ENCODE measurements at regions not wholly inside any gene's neighbourhood (a gene's known extent, or its start where the extent isn't known, plus 50 kb on each side); places are given as distances from the start of the nearest gene placed in this dataset.

- no peak for DNase-seq (ENCODE audit: low read depth)
- no peak for TF ChIP-seq CTCF (conservative IDR thresholded peaks at IDR 0.05; ENCODE audit: low read depth, low read length)
- no peak overlapping the region for H3K4me3 ChIP-seq (ENCODE audit: low read depth, low read length)
These were observed 782.8 kb upstream of the ACVR2A start for GRCh38 chr2:147062073-147062472.

DNA sequence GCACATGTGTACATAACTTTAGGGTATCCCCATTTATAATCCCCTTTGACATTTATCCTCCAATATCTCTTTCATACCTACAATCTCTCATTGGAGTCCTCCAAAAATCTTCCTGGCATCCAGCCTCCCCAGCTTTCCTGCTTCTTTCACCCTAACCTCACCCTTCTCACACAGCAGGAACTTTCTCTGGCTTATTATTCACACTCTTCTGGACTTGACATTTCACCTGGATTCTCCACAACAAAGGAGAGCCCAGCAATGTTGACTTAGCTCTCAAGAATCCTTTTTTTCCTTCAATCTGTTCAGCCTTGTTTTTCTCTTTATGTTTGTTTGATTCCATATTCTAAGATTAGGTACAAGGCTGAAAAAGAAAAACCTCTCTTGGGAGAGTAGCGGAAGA lies 783.6 kb upstream of the ACVR2A start:
- DNase-seq (ENCODE audit: low read depth): no peak
- no peak for TF ChIP-seq CTCF (conservative IDR thresholded peaks at IDR 0.05; ENCODE audit: low read depth, low read length)
- H3K4me3 ChIP-seq (ENCODE audit: low read depth, low read length): no peak overlapping the region

GRCh38 chr2:147057892-147058490 lies 786.8 kb upstream of the ACVR2A start:
- TF ChIP-seq CTCF (conservative IDR thresholded peaks at IDR 0.05; ENCODE audit: low read depth, low read length): no peak
- no peak for DNase-seq (ENCODE audit: low read depth)
- no peak overlapping the region for H3K4me3 ChIP-seq (ENCODE audit: low read depth, low read length)

DNA sequence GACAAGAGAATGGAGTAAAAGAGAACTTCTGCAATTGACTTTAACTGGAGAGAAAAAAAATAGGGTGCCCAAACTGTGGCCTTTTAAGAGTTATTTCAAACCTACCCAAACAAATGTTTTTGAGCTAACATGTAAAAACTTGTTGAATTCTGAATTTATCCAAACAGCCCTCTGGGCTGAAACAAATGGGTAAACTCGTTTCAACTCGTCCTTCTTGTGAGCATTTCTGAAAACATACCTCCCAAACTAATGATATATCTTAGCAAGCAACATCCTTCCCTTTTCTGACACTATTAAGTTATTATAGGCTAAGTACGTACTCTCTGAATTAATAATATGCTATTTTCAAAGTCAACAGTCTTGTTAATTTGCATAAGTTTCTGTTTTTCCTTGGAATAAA lies 793.0 kb upstream of the ACVR2A start:
- DNase-seq (ENCODE audit: low read depth): no peak
- no peak overlapping the region for H3K4me3 ChIP-seq (ENCODE audit: low read depth, low read length)
- no peak for TF ChIP-seq CTCF (conservative IDR thresholded peaks at IDR 0.05; ENCODE audit: low read depth, low read length)

- no peak for DNase-seq (ENCODE audit: low read depth)
These were observed 793.6 kb upstream of the ACVR2A start for GRCh38 chr2:147051248-147051647.

DNA sequence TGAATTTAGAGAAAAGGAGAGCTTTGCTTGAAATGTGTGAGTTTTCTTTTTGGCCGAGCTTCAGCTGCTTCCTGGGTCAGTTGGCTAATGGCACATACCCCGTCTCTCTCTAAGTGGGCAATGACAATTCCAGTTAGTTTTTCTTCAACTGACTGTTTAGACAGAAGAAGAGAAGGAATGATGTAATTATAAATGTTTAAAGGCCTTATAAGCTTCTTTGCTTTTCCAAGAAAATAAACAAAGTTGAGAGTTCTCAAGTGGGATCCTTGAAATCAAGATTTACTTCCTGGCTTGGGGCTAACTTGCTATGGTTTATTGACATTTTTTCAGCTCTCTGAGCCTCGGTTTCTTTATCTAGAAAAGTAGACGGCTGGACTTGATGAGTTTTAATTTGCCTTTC lies 794.9 kb upstream of the ACVR2A start:
- no peak overlapping the region for H3K4me3 ChIP-seq (ENCODE audit: low read depth, low read length)
- DNase-seq (ENCODE audit: low read depth): no peak
- TF ChIP-seq CTCF (conservative IDR thresholded peaks at IDR 0.05; ENCODE audit: low read depth, low read length): no peak

More at GRCh38 chr2:147051248-147051647, 793.6 kb upstream of the ACVR2A start:
- no peak for TF ChIP-seq CTCF (conservative IDR thresholded peaks at IDR 0.05; ENCODE audit: low read depth, low read length)
- no peak overlapping the region for H3K4me3 ChIP-seq (ENCODE audit: low read depth, low read length)

- DNase-seq (ENCODE audit: low read depth): no peak
- TF ChIP-seq CTCF (conservative IDR thresholded peaks at IDR 0.05; ENCODE audit: low read depth, low read length): no peak
- no peak overlapping the region for H3K4me3 ChIP-seq (ENCODE audit: low read depth, low read length)
These were observed 798.4 kb upstream of the ACVR2A start for GRCh38 chr2:147046473-147046872.
